22Rv1 (cell line): ENCODE measurements at regions not wholly inside any gene's neighbourhood (a gene's known extent, or its start where the extent isn't known, plus 50 kb on each side); places are given as distances from the start of the nearest gene placed in this dataset.

Experiments used
- H3K27ac ChIP-seq: fragments of 450-650 bp; 2 replicates; pipeline ENCODE4 v1.5.1; 2017
- CTCF ChIP-seq: fragments of 450-650 bp; IDR thresholded peaks from 2 replicates; pipeline ENCODE4 v1.5.1; 2017; ENCODE audit warnings: mild to moderate bottlenecking
- ZFX ChIP-seq: fragments of 450-650 bp; IDR thresholded peaks from 2 replicates; pipeline ENCODE4 v1.6.1; 2017; ENCODE audit warnings: antibody characterized with exemption, borderline replicate concordance

GRCh38 chr2:175401956-175402469 is 220.5 kb upstream of the ATP5MC3 start:
- no peak for TF ChIP-seq ZFX
- TF ChIP-seq CTCF: no peak
- H3K27ac ChIP-seq: no peak overlapping the region

GRCh38 chr2:175400975-175401374 is 219.5 kb upstream of the ATP5MC3 start:
- TF ChIP-seq CTCF (no peak), ZFX (no peak)

GRCh38 chr2:175399326-175399725 is 217.8 kb upstream of the ATP5MC3 start:
- no peak overlapping the region for H3K27ac ChIP-seq
- TF ChIP-seq CTCF (no peak), ZFX (no peak)

More at GRCh38 chr2:175400975-175401374, 219.5 kb upstream of the ATP5MC3 start:
- H3K27ac ChIP-seq: no peak overlapping the region

- TF ChIP-seq CTCF (no peak), ZFX (no peak)
- no peak overlapping the region for H3K27ac ChIP-seq
Observed at GRCh38 chr2:175398848-175399247, 217.3 kb upstream of the ATP5MC3 start.

- TF ChIP-seq CTCF: no peak
- TF ChIP-seq ZFX: no peak
Observed at GRCh38 chr2:175396696-175397095, 215.2 kb upstream of the ATP5MC3 start.

GRCh38 chr2:175393851-175394250 is 212.3 kb upstream of the ATP5MC3 start:
- TF ChIP-seq CTCF (no peak), ZFX (no peak)
- no peak overlapping the region for H3K27ac ChIP-seq

More at GRCh38 chr2:175396696-175397095, 215.2 kb upstream of the ATP5MC3 start:
- H3K27ac ChIP-seq: no peak overlapping the region

GRCh38 chr2:175383286-175383685 is 201.8 kb upstream of the ATP5MC3 start:
- TF ChIP-seq ZFX: no peak
- no peak overlapping the region for H3K27ac ChIP-seq

- no peak overlapping the region for H3K27ac ChIP-seq
- TF ChIP-seq CTCF (no peak), ZFX (no peak)
Observed at GRCh38 chr2:175373729-175374128, 192.2 kb upstream of the ATP5MC3 start.
